ENCODE measurements at regions not wholly inside any gene's neighbourhood (a gene's known extent, or its start where the extent isn't known, plus 50 kb on each side); places are given as distances from the start of the nearest gene placed in this dataset.

DNA sequence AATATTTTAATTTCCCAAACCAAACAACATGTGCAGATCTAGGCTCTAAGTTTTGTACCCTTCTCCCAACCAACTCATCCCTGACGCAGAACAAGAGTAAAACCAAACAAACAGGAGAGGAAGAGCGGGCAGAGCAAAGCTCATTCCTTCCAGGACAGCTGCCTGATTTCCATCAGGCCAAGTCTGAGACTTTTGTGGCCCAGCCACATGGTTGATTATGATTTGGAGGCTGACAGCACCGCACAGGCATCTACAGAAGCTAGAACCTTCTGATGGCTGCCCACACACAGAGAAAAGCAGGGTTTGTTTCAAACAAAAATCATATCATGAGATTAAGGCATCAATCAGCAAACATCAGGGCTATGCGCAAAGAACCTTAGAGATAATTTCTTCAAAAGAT, 262.6 kb downstream of the TNS1 start:
- TF ChIP-seq, protein P1, sequence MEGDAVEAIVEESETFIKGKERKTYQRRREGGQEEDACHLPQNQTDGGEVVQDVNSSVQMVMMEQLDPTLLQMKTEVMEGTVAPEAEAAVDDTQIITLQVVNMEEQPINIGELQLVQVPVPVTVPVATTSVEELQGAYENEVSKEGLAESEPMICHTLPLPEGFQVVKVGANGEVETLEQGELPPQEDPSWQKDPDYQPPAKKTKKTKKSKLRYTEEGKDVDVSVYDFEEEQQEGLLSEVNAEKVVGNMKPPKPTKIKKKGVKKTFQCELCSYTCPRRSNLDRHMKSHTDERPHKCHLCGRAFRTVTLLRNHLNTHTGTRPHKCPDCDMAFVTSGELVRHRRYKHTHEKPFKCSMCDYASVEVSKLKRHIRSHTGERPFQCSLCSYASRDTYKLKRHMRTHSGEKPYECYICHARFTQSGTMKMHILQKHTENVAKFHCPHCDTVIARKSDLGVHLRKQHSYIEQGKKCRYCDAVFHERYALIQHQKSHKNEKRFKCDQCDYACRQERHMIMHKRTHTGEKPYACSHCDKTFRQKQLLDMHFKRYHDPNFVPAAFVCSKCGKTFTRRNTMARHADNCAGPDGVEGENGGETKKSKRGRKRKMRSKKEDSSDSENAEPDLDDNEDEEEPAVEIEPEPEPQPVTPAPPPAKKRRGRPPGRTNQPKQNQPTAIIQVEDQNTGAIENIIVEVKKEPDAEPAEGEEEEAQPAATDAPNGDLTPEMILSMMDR (conservative IDR thresholded peaks at IDR 0.05; ENCODE audit: low read length), result no peak
- TF ChIP-seq EZH2phosphoT487 (IDR thresholded peaks at IDR 0.05; ENCODE audit: borderline replicate concordance, low read depth, low read length), result no peak
